ENCODE measurements at regions not wholly inside any gene's neighbourhood (a gene's known extent, or its start where the extent isn't known, plus 50 kb on each side); places are given as distances from the start of the nearest gene placed in this dataset.
"Not testable (repeated sequence)": the region's sequence is repeated elsewhere in the genome, so short reads cannot be mapped to it uniquely, and the experiment has no call there.

DNA sequence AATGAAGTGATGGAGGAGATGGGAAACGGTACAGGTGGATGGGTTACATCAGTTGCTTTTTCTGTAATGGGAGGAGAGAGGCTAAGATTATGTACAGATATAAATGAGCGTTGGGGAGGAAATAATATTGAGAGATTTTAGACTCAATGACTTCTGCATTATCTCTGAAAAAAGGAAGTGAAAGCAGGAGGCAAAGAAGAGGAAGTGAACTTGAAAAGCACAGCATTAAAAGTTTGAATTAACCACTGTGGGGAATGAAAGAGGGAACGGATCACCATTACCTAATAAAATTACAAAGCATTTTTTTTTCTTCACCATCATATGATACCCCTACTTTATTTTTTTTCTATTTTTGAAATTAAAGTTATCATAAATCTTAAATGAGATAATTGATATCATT lies 1025.5 kb downstream of the RPA4 start:
- Mint-ChIP-seq H3K27ac (no peak overlapping the region), H3K4me3 (no peak overlapping the region), H3K4me1 (no peaks in the 10 kb centered on the region), H3K36me3 (ENCODE audit: low read depth) (no peaks in the 10 kb centered on the region), H3K27me3 (no peaks in the 10 kb centered on the region), H3K9me3 (peaks cover 2% of the 10 kb centered on the region)
- no peak for DNase-seq
- CTCF ChIA-PET: no interaction called here
- POLR2A ChIA-PET: no interaction called here

DNA sequence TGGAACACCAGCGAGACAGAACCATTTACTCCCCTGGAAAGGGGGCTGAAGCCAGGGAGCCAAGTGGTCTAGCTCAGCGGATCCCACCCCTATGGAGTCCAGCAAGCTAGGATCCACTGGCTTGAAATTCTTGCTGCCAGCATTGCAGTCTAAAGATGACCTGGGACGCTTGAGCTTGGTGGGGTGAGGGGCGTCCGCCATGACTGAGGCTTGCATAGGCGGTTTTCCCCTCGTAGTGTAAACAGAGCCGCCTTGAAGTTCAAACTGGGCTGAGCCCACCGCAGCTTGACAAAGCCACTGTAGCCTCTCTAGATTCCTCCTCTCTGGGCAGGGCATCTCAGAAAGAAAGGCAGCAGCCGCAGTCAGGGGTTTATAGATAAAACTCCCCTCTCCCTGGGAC lies 1031.7 kb downstream of the RPA4 start:
- H3K9me3 Mint-ChIP-seq; H3K4me1 Mint-ChIP-seq; H3K4me3 Mint-ChIP-seq; DNase-seq; CTCF ChIA-PET; POLR2A ChIA-PET; H3K27me3 Mint-ChIP-seq; H3K27ac Mint-ChIP-seq; H3K36me3 Mint-ChIP-seq (ENCODE audit: low read depth): not testable (repeated sequence)

DNA sequence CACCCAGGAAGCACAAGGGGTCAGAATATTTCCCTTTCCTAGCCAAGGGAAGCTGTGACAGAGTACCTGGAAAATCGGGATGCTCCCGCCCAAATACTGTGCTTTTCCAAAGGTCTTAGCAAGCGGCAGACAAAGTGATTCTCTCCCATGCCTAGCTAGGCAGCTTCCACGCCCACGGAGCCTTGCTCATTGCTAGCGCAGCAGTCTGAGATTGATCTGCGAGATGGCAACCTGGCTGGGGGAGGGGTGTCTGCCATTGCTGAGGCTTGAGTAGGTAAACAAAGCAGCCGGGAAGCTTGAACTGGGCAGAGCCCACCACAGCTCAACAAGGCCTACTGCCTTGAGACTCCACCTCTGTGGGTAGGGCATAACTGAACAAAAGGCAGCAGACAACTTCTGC lies 1037.5 kb downstream of the RPA4 start:
- H3K27me3 Mint-ChIP-seq; POLR2A ChIA-PET; H3K27ac Mint-ChIP-seq; H3K4me3 Mint-ChIP-seq; H3K4me1 Mint-ChIP-seq; DNase-seq; H3K36me3 Mint-ChIP-seq (ENCODE audit: low read depth); H3K9me3 Mint-ChIP-seq; CTCF ChIA-PET: not testable (repeated sequence)

DNA sequence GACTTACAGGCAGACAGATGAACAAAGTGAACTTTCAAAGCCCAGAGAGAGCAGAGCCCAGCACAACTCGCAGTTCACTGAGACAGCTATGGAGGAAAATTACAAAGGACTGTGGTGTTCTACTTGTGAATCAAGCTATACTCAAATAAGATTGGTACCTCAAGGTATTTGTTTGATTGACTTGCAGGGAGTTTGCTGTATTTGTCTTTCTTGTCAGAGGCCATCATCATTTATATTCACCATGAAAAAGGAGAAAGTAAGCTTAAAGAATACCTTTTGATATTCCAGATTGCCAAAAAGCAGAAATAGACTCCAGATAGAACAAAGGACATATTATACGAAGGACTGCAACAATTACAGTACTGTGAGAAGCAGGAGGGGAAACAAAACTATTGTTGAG lies 1047.9 kb downstream of the RPA4 start:
- no peak for DNase-seq
- Mint-ChIP-seq H3K27me3 (no peaks in the 10 kb centered on the region), H3K4me1 (no peaks in the 10 kb centered on the region), H3K9me3 (no peaks in the 10 kb centered on the region), H3K27ac (no peak overlapping the region), H3K4me3 (no peak overlapping the region), H3K36me3 (ENCODE audit: low read depth) (no peaks in the 10 kb centered on the region)
- ChIA-PET POLR2A (no interaction called here), CTCF (interaction anchor here (1.0 kb wide), 1 partner anchor 15 kb away, joined by 3 read pairs; no protein-coding TSS in a partner anchor)

DNA sequence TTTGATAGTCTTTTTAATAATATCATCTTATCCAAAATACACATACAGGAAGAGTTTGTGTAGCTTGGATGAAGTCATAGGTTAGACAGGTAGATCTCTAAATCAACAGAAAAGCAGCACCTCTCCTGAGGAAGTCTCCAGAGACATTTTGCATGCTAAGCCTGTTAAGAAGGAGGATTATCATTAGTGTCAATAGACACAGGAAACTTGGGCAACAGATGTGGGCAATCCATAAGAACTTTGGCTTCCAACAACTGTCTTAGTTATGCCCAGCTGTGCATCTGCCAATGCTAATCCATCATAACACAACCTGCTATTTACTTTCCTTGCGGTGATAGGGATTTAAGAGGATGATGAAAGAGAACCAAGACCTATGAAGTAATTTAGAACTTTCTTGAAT lies 1052.6 kb downstream of the RPA4 start:
- no peak overlapping the region for H3K27ac Mint-ChIP-seq
- no peaks in the 10 kb centered on the region for H3K4me1 Mint-ChIP-seq
- H3K4me3 Mint-ChIP-seq: no peak overlapping the region
- ChIA-PET POLR2A (no interaction called here), CTCF (no interaction called here)
- no peaks in the 10 kb centered on the region for H3K36me3 Mint-ChIP-seq (ENCODE audit: low read depth)
- no peak for DNase-seq
- no peaks in the 10 kb centered on the region for H3K9me3 Mint-ChIP-seq
- H3K27me3 Mint-ChIP-seq: no peaks in the 10 kb centered on the region

DNA sequence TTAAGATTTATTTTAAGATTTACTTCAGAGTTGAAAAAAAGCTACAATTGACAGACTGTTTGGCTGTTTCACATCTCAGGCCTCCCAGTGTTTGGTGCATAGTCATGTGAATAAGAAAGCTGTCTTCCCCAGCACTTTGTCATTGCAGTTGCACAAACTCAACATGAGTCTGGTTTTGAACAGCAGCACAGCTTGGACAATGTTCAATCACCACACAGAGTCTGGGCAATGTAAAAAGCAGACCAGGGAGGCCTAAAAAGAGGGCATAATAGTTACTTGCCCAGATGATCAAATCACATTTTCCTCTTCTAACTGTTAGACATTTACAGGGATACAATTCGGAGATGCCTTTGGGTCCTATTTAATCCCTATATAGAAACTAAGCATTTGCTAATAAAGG lies 1055.0 kb downstream of the RPA4 start:
- ChIA-PET CTCF (no interaction called here), POLR2A (no interaction called here)
- Mint-ChIP-seq H3K27ac (no peak overlapping the region), H3K27me3 (no peaks in the 10 kb centered on the region), H3K4me3 (no peak overlapping the region), H3K9me3 (no peaks in the 10 kb centered on the region), H3K4me1 (no peaks in the 10 kb centered on the region), H3K36me3 (ENCODE audit: low read depth) (no peaks in the 10 kb centered on the region)
- no peak for DNase-seq

DNA sequence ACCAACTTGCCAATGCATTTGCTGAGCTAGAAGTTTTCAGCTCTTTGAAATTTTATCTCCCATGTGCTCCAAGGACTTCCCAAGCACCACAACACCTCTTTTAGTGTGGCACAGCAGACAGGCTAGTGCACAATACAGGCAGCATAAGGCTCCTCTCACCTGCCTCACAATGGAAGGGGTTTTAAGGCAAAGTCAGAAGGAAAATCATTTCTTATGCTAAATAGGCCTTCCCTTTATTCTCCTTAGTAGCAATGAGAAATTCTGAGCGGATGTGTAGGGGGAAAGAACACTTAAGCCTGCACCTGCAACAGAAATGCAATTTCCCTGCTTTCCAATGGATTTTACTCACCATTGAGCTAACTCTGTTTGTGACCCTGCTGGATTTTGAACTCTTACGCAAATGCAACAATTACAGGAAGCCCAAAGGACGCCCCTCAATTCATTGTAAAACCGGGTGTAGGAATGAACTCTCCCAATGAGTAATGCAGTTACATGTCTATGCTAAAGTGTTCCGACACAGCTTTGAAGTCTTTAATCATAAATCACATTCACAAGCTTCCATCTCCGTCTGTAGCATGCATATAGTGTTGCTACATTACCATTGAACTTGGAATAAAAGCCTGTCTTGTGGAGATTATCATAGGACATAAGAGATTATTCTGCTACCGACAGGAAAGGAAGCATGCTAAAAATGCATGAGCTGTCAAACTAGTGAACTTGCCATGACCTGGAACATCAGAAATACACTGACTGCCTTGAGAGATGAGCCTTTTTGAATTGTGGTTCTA lies 1084.9 kb downstream of the RPA4 start:
- no peak overlapping the region for H3K27ac Mint-ChIP-seq
- POLR2A ChIA-PET: no interaction called here
- no peak overlapping the region for H3K4me3 Mint-ChIP-seq
- H3K9me3 Mint-ChIP-seq: no peaks in the 10 kb centered on the region
- no peaks in the 10 kb centered on the region for H3K36me3 Mint-ChIP-seq (ENCODE audit: low read depth)
- CTCF ChIA-PET: no interaction called here
- no peaks in the 10 kb centered on the region for H3K4me1 Mint-ChIP-seq
- DNase-seq: no peak
- H3K27me3 Mint-ChIP-seq: no peaks in the 10 kb centered on the region

DNA sequence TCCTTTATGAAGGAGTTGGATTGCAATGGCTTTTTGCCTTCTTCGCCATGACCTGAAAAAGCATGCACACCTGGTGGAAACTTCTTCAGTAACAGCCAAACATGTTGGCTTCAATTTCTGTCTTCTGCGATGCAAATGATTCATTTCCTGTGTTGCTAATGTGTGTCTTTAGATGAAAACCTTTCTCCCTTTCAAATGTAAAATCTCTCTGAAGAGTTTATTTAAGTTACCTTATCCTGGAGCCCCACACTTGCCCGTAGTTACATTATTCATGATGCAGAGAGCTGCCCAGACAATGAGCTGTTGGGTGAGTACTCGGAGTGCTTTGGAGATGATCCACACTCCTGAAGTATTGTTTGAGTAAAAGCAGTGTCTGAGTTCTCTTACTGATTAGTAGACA lies 1100.9 kb downstream of the RPA4 start:
- CTCF ChIA-PET: interaction anchor here (0.6 kb wide), 1 partner anchor 1158 kb away, joined by 4 read pairs; no protein-coding TSS in a partner anchor
- Mint-ChIP-seq H3K4me1 (no peaks in the 10 kb centered on the region), H3K36me3 (ENCODE audit: low read depth) (no peaks in the 10 kb centered on the region)

DNA sequence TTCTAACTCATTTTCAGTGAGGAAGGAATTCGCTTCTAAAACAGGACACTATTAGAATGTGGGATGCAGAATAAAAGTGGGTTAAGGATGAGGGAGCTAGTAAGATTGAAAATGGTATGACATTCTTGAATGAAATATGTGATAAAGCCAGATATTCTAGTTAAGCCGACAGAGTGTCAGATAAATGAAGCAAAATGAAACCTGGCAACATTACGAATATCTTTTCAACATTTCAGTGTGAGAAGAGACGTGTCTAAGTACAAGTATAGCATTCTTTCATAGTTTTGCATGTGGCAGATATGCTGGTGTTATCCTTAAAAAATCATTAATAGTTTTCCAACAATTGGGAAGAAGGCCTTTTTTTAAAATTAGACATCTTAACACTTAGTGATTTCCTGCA lies 1101.4 kb downstream of the RPA4 start:
- no peaks in the 10 kb centered on the region for H3K9me3 Mint-ChIP-seq
- DNase-seq: no peak
- ChIA-PET POLR2A (no interaction called here), CTCF (no interaction called here)
- H3K27me3 Mint-ChIP-seq: no peaks in the 10 kb centered on the region
- no peak overlapping the region for H3K4me3 Mint-ChIP-seq
- no peaks in the 10 kb centered on the region for H3K4me1 Mint-ChIP-seq
- H3K36me3 Mint-ChIP-seq (ENCODE audit: low read depth): no peaks in the 10 kb centered on the region
- H3K27ac Mint-ChIP-seq: no peak overlapping the region

More for the DNA sequence above, 1100.9 kb downstream of the RPA4 start:
- no peak overlapping the region for H3K4me3 Mint-ChIP-seq
- POLR2A ChIA-PET: no interaction called here
- no peaks in the 10 kb centered on the region for H3K27me3 Mint-ChIP-seq
- no peak for DNase-seq
- no peaks in the 10 kb centered on the region for H3K9me3 Mint-ChIP-seq
- H3K27ac Mint-ChIP-seq: no peak overlapping the region

DNA sequence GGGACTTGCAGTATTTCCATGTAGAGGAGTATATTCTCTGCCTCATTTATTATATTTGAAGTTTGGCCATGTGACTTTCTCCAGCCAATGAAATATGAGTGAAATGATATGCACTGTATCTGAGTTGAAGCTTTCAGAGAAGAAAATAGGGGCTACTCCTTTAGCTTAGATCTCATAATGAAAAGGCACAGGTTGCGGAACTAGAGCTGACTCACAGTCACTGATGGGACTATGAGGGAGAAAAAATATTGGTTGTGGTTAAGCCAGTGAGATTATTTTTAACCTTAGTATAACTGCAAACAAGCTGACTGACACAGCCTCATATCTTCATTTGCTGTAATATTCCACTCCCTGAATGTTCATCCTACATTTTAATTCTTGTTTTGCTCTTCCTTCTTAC lies 1104.3 kb downstream of the RPA4 start:
- H3K27me3 Mint-ChIP-seq: no peaks in the 10 kb centered on the region
- POLR2A ChIA-PET: no interaction called here
- H3K36me3 Mint-ChIP-seq (ENCODE audit: low read depth): no peaks in the 10 kb centered on the region
- H3K27ac Mint-ChIP-seq: no peak overlapping the region
- CTCF ChIA-PET: no interaction called here
- H3K4me1 Mint-ChIP-seq: no peaks in the 10 kb centered on the region
- no peak overlapping the region for H3K4me3 Mint-ChIP-seq
- no peak for DNase-seq
- peaks cover 3% of the 10 kb centered on the region for H3K9me3 Mint-ChIP-seq

DNA sequence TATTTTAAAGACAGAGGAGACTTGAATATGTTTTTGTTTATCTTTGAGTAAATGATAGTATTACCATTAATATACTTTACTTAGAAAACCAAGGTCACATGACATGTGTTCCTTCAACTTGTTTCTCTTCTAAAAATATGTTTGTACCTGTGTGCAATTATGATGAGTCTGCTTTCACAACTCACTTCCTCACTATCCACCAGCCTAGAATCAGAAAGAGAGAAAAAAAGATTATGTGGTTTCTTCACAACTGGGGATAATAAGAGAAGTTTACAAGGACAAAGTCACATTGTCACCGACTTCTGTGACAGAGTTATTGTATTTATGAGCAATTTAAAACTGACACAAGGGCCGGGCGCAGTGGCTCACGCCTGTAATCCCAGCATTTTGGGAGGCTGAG lies 1112.1 kb downstream of the RPA4 start:
- POLR2A ChIA-PET: no interaction called here
- Mint-ChIP-seq H3K27ac (no peak overlapping the region), H3K27me3 (no peaks in the 10 kb centered on the region), H3K4me3 (no peak overlapping the region), H3K4me1 (no peaks in the 10 kb centered on the region), H3K36me3 (ENCODE audit: low read depth) (no peaks in the 10 kb centered on the region), H3K9me3 (peaks cover 3% of the 10 kb centered on the region)
- no peak for DNase-seq
- CTCF ChIA-PET: interaction anchor here (0.7 kb wide), 1 partner anchor 10 kb away, joined by 3 read pairs; no protein-coding TSS in a partner anchor

DNA sequence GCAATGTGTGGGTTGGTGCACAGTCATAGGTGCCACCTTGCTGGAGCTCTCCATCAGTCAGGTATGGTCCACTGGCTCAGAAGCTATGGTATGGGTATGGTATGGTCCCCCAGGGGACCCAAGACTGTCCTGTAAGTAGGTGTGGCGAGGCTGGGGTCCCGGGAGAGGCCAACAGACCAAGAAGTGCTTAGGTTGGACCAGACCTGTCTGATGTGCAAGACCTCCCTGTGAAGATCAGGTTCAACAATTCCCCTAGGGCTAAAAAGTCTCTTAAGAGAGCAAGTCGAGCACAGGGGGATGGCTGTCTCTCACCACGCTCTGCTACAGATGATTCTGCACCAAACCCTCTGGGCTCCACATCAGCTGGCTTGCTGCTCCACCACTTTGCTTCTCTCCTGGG lies 1145.0 kb downstream of the RPA4 start:
- ChIA-PET CTCF (no interaction called here), POLR2A (no interaction called here)
- H3K9me3 Mint-ChIP-seq: no peaks in the 10 kb centered on the region
- no peaks in the 10 kb centered on the region for H3K27me3 Mint-ChIP-seq
- DNase-seq: no peak
- no peak overlapping the region for H3K27ac Mint-ChIP-seq
- no peaks in the 10 kb centered on the region for H3K4me1 Mint-ChIP-seq
- no peaks in the 10 kb centered on the region for H3K36me3 Mint-ChIP-seq (ENCODE audit: low read depth)
- no peak overlapping the region for H3K4me3 Mint-ChIP-seq

DNA sequence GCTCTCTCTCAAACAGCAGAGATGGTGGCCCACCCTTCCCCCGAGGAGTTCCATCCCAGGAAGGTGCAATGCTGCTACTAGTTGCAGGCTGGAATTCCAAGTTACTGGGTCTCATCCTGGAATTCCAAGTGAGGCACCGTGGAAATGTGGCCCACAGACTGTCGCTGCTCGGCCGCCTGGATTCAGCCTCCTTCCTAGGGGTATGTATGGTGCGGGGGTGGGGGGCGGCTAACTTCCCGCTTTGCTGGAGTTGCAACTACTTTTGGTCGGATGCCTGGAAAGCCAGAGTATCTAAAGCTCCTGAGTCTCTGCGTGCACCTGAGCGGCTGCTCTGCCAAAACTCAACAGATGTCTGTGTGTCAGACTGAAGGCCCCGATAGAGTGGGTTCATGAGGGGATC lies 1146.2 kb downstream of the RPA4 start:
- DNase-seq: no peak
- no peaks in the 10 kb centered on the region for H3K9me3 Mint-ChIP-seq
- H3K4me1 Mint-ChIP-seq: no peaks in the 10 kb centered on the region
- no peaks in the 10 kb centered on the region for H3K27me3 Mint-ChIP-seq
- ChIA-PET POLR2A (no interaction called here), CTCF (no interaction called here)
- no peak overlapping the region for H3K4me3 Mint-ChIP-seq
- no peak overlapping the region for H3K27ac Mint-ChIP-seq
- no peaks in the 10 kb centered on the region for H3K36me3 Mint-ChIP-seq (ENCODE audit: low read depth)

DNA sequence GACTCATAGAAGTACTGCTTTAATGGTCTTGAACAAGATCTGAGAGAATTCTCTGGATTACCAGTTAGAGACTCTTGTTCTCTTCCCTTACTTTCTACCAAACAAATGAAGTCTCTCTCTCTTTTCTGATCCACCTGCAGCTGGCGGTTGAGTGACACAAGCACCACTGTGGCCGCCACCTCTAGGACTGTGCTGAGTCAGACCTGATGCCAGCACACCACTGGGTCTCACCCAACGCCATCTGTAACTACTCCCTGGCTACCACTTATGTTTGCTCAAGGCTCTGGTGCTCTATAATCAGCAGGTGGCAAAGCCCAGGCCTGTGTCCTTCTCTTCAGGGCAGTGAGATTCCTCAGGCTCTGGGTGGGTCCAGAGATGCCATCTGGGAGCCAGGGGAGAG lies 1173.5 kb downstream of the RPA4 start:
- H3K4me3 Mint-ChIP-seq: no peak overlapping the region
- H3K27me3 Mint-ChIP-seq: no peaks in the 10 kb centered on the region
- H3K36me3 Mint-ChIP-seq (ENCODE audit: low read depth): no peaks in the 10 kb centered on the region
- peaks cover 4% of the 10 kb centered on the region for H3K9me3 Mint-ChIP-seq
- no peak overlapping the region for H3K27ac Mint-ChIP-seq
- H3K4me1 Mint-ChIP-seq: no peaks in the 10 kb centered on the region
- POLR2A ChIA-PET: no interaction called here
- CTCF ChIA-PET: no interaction called here
- no peak for DNase-seq

Measured in activated CD4-positive, alpha-beta T cell treated with anti-CD3 and anti-CD28 coated beads, Interleukin-2, amount 10 ng/mL, durations not matched to agents 7 days and 5 days (primary cell).